ENCODE measurements at regions not wholly inside any gene's neighbourhood (a gene's known extent, or its start where the extent isn't known, plus 50 kb on each side); places are given as distances from the start of the nearest gene placed in this dataset.

DNA sequence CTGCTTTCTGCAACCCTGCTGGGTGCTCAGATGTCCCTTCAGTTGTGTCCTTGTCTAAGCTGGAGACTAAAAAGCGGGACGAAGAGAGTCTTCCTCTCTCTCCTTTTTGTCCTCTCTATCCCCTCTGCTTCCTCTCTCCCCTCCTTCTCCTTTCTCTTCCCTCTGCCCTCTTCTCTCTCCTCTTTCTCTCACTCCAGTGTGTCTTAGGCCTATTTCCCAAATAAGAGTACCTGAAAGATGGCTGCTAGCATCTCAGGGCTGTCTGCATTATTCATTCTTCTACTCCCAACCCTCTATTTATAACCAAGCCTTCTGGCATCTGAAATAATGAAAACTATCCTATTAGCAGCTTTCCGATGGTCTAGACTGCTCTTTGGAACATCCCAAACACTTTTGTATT, 729.8 kb downstream of the UQCRFS1 start:
- BruUV-seq (replicated peaks), result no TSS peak
- Histone ChIP-seq H3K36me3 (ENCODE audit: control insufficient read depth in 2 of 2, extremely low read depth in 1 of 2, insufficient read depth in 2 of 2, low read length in 2 of 2) (no peaks in the 10 kb centered on the region), H3K4me1 (ENCODE audit: control insufficient read depth, extremely low read depth, insufficient read depth, low read length) (no peaks in the 10 kb centered on the region), H4K20me1 (replicated peaks; ENCODE audit: control insufficient read depth, extremely low read depth, insufficient read depth, low read length) (no peaks in the 10 kb centered on the region), H3K27ac (ENCODE audit: insufficient read depth, low read depth, low read length) (no peak overlapping the region), H3K4me3 (replicated peaks in 1 of 3; ENCODE audit: insufficient read depth in 1 of 3, low read depth in 1 of 3, low read length in 3 of 3) (no peak overlapping the region), H3K4me2 (ENCODE audit: insufficient read depth, low read length) (no peak overlapping the region), H3K27me3 (ENCODE audit: control insufficient read depth in 2 of 2, insufficient read depth in 2 of 2, low read length in 2 of 2) (no peaks in the 10 kb centered on the region), H3K79me2 (ENCODE audit: control insufficient read depth, insufficient read depth, low read length) (no peaks in the 10 kb centered on the region), H3K9ac (replicated peaks; ENCODE audit: extremely low read depth, insufficient read depth, low read length) (no peak overlapping the region), H3K9me1 (replicated peaks; ENCODE audit: control insufficient read depth, extremely low read depth, insufficient read depth, low read length) (no peaks in the 10 kb centered on the region), H2AFZ (ENCODE audit: low read depth, low read length) (no peak overlapping the region), H3K9me3 (replicated peaks; ENCODE audit: control insufficient read depth, insufficient read depth, low read length) (no peaks in the 10 kb centered on the region)
- TF ChIP-seq POLR2A (IDR thresholded peaks at IDR 0.05; ENCODE audit: low read depth, low read length), result no peak
- no peak for TF ChIP-seq POLR2AphosphoS5 (IDR thresholded peaks at IDR 0.05; ENCODE audit: insufficient read depth, low read depth, low read length)
- FAIRE-seq, result no peak
- ChIA-PET CTCF (no interaction called here), POLR2A (no interaction called here)
- intact Hi-C loops (cut with micrococcal nuclease), result no loop called here
- dilution Hi-C loops (cut with MboI; ENCODE audit: extremely low pct_ligation_motif_present, low sequenced_read_pairs), result no loop called here
- no peak for DNase-seq (ENCODE audit: low read depth, low spot score)

GRCh38 chr19:28482221-28482620, 730.7 kb downstream of the UQCRFS1 start:
- no TSS peak for BruUV-seq (replicated peaks)

More at GRCh38 chr19:28482221-28482620, 730.7 kb downstream of the UQCRFS1 start:
- ChIA-PET POLR2A (no interaction called here), CTCF (no interaction called here)
- Histone ChIP-seq H2AFZ (ENCODE audit: low read depth, low read length) (no peak overlapping the region), H3K4me3 (replicated peaks in 1 of 3; ENCODE audit: insufficient read depth in 1 of 3, low read depth in 1 of 3, low read length in 3 of 3) (no peak overlapping the region), H3K9me3 (replicated peaks; ENCODE audit: control insufficient read depth, insufficient read depth, low read length) (no peaks in the 10 kb centered on the region), H3K4me1 (ENCODE audit: control insufficient read depth, extremely low read depth, insufficient read depth, low read length) (no peaks in the 10 kb centered on the region), H3K36me3 (ENCODE audit: control insufficient read depth in 2 of 2, extremely low read depth in 1 of 2, insufficient read depth in 2 of 2, low read length in 2 of 2) (no peaks in the 10 kb centered on the region), H3K9ac (replicated peaks; ENCODE audit: extremely low read depth, insufficient read depth, low read length) (no peak overlapping the region), H3K27ac (ENCODE audit: insufficient read depth, low read depth, low read length) (no peak overlapping the region), H3K4me2 (ENCODE audit: insufficient read depth, low read length) (no peak overlapping the region), H3K27me3 (ENCODE audit: control insufficient read depth in 2 of 2, insufficient read depth in 2 of 2, low read length in 2 of 2) (no peaks in the 10 kb centered on the region), H3K9me1 (replicated peaks; ENCODE audit: control insufficient read depth, extremely low read depth, insufficient read depth, low read length) (no peaks in the 10 kb centered on the region), H4K20me1 (replicated peaks; ENCODE audit: control insufficient read depth, extremely low read depth, insufficient read depth, low read length) (no peaks in the 10 kb centered on the region), H3K79me2 (ENCODE audit: control insufficient read depth, insufficient read depth, low read length) (no peaks in the 10 kb centered on the region)
- TF ChIP-seq EZH2 (IDR thresholded peaks at IDR 0.05; ENCODE audit: borderline replicate concordance, low read depth, low read length, severe bottlenecking), result no peak
- no peak for TF ChIP-seq FOS (IDR thresholded peaks at IDR 0.05; ENCODE audit: borderline replicate concordance, insufficient read depth, low read length)
- TF ChIP-seq POLR2A (IDR thresholded peaks at IDR 0.05; ENCODE audit: low read depth, low read length), result no peak
- no peak for TF ChIP-seq CTCF (IDR thresholded peaks at IDR 0.05; ENCODE audit: extremely low read depth in 1 of 2, insufficient read depth in 1 of 2, low read depth in 1 of 2, low read length in 2 of 2)
- no peak for TF ChIP-seq JUN (IDR thresholded peaks at IDR 0.05; ENCODE audit: borderline replicate concordance, insufficient read depth, insufficient read length, low read depth)
- TF ChIP-seq MYC (IDR thresholded peaks at IDR 0.05; ENCODE audit: low read depth, low read length), result no peak
- no peak for TF ChIP-seq POLR2AphosphoS5 (IDR thresholded peaks at IDR 0.05; ENCODE audit: insufficient read depth, low read depth, low read length)
- TF ChIP-seq, protein P1, sequence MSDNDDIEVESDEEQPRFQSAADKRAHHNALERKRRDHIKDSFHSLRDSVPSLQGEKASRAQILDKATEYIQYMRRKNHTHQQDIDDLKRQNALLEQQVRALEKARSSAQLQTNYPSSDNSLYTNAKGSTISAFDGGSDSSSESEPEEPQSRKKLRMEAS (IDR thresholded peaks at IDR 0.05; ENCODE audit: insufficient read depth, insufficient read length), result no peak
- TF ChIP-seq GATA2 (IDR thresholded peaks at IDR 0.05; ENCODE audit: insufficient read depth, insufficient read length, low read depth, low read length), result no peak
- no peak for FAIRE-seq
- DNase-seq (ENCODE audit: low read depth, low spot score), result no peak
- dilution Hi-C loops (cut with MboI; ENCODE audit: extremely low pct_ligation_motif_present, low sequenced_read_pairs) (no loop called here), intact Hi-C loops (cut with micrococcal nuclease) (no loop called here)

All from endothelial cell of umbilical vein (primary cell).